HG03571 (cell line): ENCODE measurements at regions not wholly inside any gene's neighbourhood (a gene's known extent, or its start where the extent isn't known, plus 50 kb on each side); places are given as distances from the start of the nearest gene placed in this dataset.
"Not testable (repeated sequence)": the region's sequence is repeated elsewhere in the genome, so short reads cannot be mapped to it uniquely, and the experiment has no call there.

Experiments
- ATAC-seq: cut with Tn5 transposase; IDR thresholded peaks from one replicate; pipeline ENCODE4 v1.9.1; 2021; ENCODE audit not compliant: unreplicated experiment

DNA sequence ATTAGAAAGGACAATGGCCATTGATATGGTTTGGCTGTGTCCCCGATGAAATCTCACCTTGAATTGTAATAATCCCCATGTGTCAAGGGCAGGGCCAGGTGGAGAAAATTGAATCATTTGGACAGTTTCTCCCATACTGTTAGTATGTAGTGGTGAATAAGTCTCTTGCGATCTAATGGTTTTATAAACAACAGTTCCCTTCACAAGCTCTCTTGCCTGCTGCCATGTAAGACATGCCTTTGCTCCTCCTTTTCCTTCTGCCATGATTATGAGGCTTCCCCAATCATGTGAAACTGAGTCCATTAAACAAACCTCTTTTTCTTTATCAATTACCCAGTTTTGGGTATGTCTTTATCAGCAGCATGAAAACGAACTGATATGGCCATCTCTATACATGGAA is 302.7 kb downstream of the SFMBT2 start:
- no peak for ATAC-seq

DNA sequence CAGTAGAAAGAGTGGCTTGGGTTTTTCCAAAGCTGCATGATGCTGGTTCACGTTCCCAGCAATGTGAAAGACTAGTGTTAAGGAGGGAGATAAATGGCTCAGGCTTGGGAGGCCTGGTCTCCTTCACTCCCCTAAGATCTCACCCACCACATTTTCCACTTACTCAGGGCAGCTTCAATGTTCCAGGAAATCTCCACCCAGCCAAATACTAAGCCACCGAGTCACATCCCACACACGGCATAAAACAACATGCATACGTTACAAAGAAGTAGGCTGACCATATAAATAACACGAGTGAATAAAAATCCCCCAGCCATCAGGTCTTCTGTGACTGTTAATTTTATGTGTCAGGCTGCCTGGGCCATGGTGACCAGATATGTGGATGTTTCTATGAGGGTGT is 303.5 kb downstream of the SFMBT2 start:
- no peak for ATAC-seq

DNA sequence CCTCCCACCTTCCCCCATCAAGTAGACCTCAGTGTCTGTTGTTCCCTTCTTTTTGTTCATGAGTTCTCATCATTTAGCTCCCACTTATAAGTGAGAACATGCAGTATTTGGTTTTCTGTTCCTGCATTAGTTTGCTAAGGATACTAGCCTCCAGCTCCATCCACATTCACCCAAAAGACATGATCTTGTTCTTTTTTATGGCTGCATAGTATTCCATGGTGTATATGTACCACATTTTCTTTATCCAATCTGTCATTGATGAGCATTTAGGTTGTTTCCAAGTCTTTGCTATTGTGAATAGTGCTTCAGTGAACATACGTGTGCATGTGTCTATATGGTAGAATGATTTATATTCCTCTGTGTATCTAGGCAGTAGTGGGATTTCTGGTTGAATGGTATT is 306.5 kb downstream of the SFMBT2 start:
- not testable (repeated sequence) for ATAC-seq

DNA sequence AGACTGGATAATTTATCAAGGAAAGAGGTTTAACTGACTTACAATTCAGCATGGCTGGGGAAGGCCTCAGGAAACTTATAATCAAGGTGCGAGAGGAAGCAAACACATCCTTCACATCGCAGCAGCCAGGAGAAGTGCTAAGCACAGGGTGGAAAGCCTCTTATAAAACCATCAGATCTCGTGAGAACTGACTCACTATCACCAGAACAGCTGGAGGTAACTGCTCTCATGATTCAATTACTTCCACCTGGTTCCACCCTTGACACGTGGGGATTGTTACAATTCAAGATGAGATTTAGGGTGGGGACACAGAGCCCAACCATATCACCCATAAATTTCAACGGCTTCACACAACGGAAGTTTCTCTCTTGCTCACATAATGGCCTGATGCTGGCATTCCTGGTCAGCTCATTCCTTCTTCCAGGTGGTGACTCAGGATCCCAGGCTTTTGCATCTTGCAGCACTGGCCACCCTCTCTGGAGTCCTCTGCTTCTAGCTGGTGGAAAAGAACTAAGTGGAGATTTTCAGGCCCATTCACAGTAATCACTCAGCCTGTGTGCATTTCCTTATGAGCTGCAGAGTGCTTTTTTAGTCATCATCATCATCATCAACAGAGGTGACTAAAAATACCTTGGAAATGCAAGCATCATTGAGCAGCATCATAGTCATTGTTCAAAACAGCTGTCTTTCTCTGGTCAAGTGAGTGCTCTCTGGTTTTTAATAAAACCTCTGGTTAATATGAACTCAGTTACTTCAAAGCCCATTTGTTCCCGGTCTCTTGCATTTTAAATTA is 308.1 kb downstream of the SFMBT2 start:
- no peak for ATAC-seq

DNA sequence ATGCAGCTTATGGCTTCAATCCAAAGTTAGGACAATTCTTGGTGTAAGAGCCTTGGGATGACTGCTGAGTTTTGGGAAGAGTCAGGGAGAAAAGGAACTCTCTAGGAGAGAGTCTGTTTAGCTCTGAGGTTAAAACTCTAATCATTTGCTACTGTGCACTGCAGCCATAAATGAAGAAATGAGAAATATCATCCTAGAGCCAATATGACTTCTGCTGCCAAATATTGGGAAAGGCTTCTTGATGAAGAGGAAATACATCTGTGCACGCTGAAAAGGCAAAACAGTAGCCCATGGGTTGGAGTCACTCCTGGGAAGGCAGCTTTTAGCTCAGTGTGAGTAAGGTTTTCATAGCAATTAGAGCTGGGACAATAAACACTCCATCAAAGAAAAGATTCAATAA is 308.8 kb downstream of the SFMBT2 start:
- ATAC-seq: no peak

DNA sequence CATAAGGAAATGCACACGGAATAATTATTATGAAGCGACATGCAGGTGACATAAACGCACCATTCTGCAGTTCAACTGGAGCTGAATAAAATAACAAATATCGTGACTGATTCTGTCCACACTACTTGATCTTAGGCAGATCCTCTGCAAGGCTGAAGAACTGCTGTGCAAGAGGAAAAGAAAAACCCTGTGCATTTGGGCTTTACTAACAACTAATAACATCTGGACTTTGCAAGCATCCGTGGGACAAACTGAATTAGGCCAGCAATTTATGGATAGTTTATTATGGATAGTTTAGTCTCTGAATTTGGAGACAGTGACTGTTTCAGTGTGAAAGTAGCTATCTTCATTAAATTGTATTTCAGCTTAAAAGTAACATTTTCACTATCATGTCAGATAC is 309.4 kb downstream of the SFMBT2 start:
- no peak for ATAC-seq

DNA sequence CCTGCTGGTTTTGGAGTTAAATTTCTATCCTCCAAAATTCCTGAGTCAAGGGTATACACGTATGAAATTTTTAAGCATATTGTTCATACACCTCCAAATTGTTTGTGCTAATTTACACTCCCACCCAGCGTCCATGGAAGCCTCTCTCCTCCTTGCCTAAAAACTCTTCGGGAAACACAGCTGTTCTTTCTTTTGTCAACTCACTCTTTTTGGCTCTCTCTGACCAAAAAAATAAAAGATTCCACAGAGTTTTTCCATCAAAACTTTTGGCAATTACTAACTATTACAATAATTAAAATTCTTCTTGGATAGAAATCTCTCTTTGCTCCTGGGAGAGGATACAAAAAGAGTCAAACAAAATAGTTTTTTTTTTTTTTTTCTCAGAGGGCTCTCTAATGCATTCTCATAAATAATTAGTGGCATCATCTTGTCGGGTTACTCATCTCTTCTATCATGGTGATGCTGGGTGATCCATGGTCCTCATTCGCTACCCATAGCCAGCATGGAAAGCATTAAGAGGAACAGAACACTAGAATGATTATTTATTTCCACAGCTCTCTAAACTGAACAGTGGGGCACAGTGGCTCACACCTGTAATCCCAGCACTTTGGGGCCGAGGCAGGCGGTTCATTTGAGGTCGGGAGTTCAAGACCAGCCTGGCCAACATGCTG is 310.7 kb downstream of the SFMBT2 start:
- no peak for ATAC-seq

DNA sequence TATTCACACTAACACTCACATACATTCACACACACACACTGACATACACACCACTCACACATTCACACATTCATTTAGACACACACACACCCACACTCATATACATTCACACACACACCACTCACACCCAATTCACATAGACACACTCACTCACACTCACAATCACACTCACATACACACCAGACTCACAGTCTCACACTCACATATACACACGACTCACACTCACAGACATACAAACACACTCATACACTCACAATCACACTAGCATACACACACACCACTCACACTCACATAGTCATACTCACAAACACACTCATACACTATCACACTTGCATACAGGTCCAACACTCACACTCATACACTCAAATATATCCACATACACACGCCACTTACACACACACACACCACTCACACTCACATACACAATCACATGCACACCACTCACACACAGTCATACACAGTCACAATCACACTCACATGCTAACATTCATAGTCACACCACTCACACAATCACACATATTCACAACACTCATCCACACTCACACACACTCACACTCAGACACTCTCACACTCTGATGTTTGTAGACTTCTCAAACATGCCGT is 312.6 kb downstream of the SFMBT2 start:
- ATAC-seq: no peak

DNA sequence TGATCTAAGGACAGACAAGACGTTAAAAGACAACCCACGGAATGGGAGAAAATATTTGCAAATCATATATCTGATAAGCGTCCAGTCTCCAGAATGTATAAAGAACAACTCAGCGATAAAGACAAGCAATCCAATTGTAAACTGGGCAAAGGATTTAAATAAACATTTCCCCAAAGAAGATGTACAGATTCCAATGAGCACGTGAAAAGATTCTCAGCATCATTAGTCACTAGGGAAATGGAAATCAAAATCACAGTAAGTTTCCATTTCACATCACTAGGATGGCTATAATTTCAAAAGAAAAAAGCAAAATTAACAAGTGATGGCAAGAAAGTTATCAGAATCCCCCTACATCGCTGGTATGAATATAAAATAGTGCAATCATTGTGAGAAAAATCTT is 316.1 kb downstream of the SFMBT2 start:
- ATAC-seq: no peak

DNA sequence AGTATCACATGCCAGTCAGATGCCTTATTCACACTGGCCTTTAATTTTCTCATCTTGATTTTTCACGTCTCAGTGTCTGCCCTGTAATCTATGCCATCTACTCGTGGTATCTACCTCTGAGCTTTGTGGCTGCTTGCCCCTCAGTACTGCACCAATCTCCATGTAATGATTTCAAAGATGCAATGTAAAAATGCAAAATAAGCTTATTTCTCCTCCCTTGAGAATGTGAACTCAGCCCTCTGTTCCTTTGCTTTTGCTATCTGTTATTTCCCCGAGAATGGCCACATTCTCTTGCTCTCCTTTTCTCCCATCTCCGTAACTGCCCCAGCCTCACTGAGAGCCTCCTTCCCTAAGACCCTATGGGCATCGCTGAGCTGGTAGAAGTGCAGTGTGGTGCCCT is 317.5 kb downstream of the SFMBT2 start:
- no peak for ATAC-seq

DNA sequence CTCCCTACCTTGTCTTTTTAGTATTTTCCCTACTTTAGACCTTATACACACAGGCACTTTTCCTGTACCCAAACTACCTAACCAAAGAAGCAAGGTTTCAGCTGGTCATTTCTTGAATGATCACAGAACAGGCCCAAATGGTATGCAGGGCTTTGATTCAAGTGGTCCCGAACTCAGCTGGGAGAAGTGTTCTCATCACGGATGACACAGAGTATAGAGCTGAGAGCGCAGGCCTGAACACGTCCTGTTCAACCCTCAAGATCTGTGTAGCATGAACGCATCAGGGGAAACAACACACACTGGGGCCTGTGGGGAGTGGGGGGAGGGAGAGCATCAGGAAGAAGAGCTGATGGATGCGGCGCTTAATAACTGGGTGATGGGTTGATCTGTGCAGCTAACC is 318.2 kb downstream of the SFMBT2 start:
- ATAC-seq: no peak

DNA sequence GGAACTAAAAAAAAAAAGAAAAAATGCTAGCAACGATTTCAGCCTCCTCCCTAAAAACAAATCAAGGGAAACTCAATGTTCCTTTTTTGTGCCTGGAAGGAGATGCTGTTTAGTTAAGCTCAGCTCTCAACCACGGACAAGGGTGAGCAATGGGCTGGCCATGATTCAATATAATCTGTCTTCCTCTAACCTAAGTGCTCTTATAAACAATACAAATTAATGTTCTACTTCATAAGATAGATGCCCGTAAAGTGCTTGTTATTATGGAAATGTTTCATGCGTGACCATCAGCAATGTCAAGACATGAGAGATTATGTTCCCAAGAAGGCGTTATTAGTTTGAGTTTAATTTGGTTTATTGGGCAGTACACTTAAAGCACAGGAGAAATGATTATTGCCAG is 320.3 kb downstream of the SFMBT2 start:
- no peak for ATAC-seq

DNA sequence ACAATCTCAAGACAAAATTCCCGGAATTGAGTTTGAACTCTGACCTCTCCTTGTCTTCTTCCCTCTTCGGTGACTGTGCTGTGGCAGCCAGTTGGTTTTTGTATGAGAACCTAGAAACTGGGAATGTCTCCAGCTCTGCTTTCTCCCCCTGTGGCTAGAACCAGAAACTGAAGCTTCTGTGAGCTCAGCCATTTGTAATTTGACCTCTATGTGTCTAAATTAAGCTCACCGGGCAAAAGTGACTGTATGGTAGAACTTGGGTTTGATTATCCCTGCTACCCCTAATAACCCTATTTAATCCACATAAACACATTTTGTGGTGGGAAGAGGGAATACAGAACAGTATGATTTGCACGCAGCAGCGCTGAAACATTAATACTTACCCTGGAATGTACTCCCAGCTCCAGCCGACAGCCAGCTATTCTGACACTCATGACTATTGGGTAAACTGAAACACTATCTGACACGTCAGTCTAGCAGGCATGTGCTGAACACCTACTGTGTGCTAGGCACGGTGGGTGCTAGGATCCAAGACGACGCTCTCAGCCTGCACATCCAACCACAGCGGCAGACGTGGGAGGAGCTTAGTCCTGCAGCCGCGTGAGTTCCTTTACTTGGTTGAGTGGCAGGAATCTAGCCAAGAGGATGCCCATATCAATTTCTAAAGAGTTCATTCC is 324.8 kb downstream of the SFMBT2 start:
- ATAC-seq: no peak

DNA sequence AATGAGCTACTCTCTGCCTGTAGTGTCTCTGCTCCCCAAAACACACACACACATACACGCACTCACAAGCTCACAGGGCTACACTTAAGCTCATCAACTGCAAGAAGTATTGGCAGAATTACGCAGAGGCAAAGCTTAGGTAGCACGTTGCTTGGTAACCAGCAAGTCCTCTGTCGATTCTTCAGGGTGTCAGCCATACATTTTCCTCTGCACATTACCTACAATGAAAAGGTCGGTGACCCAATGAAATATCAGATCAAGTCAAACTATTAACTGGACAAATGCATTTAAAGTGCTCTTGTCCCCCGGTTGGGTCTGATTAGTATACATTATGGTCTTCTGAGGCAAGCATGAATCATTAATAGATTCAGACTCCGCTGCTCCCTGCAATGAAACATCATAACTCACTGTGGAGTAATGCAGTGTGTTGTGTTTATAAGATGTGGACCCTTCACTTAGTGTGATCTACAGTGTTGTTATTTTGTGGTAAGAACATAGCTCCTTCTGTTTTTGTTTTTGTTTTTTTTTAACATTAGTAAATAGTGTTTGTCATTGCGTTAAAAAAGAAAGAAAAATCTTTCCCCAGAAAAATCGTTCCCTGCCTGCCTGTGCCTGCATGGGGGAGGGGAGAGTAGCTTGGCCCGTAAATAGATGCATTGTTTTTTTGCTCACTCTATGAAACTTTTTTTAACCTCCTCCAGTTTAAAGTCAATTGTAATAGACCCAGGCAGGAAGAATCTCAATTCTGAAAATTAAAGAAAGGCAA is 325.5 kb downstream of the SFMBT2 start:
- ATAC-seq: no peak

DNA sequence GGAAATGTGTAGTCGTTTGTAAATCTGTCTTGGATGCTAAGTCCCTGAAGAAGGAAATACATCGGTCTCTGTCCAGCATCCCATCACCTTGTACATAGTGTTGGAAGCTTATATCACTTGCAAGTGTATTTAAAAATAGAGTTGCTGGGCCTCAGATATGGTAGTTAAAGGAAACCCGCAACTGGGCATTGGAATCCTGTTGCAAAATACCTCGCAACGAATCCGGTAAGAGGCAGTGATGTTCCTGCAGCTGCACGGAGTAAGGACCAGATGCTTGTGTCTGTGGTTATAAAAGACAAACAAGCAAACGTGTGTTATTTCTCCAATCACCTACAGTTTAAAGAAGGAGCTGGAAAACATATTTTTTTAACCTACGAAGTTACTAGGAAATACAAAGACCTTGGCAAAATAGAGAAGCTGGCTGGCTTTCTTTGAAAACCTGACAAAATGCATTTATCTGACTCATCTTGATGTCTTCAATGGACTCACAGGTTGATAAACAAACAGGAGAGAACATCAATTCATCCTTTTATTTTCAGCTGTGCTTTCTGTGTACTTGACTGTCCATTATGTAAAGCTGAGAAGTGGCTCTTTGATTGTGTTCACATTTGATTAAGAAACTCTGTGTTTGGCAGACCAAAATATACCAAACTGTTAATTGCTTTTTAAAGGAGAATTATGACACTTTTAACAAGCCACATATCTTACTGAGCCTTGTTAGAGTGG is 326.4 kb downstream of the SFMBT2 start:
- no peak for ATAC-seq

DNA sequence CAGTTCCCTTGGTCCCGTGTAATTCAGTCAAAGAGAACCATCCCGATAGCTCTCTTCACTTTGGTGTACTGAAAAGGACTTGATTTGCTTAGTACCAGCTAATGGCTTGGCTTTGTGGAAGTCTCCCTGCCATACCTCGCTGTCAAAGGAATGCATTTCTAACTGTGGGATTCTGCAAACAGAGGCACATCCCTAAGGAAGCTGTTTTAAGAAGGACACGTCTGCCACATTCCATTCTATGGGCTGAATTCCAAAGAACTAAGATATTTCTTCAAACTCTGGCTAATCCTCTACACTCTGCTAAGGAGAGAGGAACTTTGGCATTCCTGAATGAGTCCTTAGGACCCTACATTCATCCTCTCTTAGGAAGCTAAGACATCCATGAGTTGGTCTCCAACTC is 327.9 kb downstream of the SFMBT2 start:
- no peak for ATAC-seq

DNA sequence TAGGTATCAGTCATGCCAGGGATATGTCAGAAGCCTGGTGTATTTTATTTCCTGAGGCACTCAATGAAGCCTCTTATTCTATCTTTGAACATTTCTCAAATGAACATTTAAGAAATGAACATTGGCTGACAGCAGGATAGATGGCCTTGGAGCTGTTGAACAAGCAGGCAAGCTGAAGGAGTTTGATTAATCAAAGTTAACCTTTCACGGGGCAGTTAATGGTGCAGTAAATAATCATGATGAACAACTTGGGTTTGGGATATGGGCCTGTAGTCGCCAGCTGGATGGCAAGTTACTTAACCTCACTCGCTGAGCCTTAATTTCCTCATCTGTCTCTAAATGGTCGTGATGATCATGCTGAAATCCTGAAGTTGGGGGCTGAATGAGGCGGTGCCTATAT is 333.0 kb downstream of the SFMBT2 start:
- ATAC-seq: no peak

DNA sequence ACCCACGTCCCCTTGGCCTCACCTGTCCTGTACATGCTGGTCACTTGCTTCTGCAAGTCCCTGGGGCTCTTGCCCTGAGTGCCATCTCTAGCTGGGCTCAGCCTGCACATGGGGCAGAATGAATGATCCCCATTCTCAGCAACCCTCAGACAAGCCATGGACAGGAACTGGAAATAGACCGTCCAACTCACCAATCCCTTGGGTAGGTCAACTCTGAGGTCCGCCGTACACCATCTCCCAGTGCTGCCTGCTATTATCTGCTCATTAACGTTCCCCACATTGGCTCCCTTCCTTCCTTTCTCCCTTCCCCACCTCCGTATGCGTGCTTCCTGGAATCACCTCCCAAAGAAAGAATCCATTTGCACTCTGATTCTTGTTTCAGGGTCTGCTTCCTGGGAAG is 335.0 kb downstream of the SFMBT2 start:
- no peak for ATAC-seq

DNA sequence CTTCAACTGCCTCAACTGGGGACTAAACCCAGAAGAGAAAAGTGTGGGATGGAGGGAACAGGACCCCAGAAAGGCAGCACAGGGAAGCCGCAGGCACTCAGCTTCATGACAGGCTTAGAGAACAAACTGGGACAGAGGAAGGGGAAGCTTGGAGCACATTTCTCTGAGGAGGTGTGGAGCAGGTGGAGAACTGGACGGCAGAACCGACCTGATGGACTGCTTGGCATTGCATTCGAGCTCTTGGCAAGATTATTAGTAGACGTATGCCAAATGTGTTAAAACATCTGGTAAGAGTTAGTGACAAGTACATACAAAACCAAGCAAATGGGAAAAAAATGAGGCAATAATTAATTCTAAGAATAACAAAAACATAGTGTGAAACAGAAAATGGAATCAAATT is 335.7 kb downstream of the SFMBT2 start:
- no peak for ATAC-seq

DNA sequence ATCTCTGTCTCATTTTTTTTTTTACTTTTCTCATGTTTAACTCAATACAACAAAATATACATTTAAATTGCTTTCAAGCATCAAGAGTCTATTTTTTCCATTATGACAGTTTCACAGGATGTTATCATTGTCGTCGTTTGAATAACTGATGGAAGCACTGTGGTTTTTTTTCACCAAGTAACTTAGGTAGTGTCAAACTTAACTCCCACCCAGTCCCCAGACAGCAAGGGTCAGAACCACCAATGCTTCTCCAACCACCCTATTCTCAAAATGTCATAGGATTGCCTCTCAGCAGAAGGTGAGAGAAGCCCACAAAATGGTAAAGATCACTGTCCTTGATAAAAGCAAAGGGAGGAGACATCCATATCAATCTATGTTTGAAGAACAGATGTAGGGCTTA is 339.4 kb downstream of the SFMBT2 start:
- no peak for ATAC-seq
